DND-41 (cell line): ENCODE measurements at regions not wholly inside any gene's neighbourhood (a gene's known extent, or its start where the extent isn't known, plus 50 kb on each side); places are given as distances from the start of the nearest gene placed in this dataset.
A peak's percentile ranks its signal among the peaks of the same experiment; 100 is the strongest.
"Not testable (repeated sequence)": the region's sequence is repeated elsewhere in the genome, so short reads cannot be mapped to it uniquely, and the experiment has no call there.

Experiments used
- ATAC-seq: fragments of 200-7000 bp; cut with Tn5 transposase; 3 replicates; pipeline ENCODE4 v1.9.1; 2021; ENCODE audit warnings: low read depth; ENCODE audit not compliant: insufficient read depth
- DNase-seq: peaks from one replicate; pipeline ENCODE4 v3.0.0-alpha.2; 2020
- H2AFZ ChIP-seq: 2 replicates; pipeline ENCODE4 v1.6.0; 2012; ENCODE audit warnings: low read depth, low read length
- H3K27ac ChIP-seq: 2 replicates; pipeline ENCODE4 v1.5.1; 2012; ENCODE audit warnings: low read length, inconsistent platforms
- H3K27me3 ChIP-seq: fragments of 200-600 bp; sonication (generic); 2 replicates; pipeline ENCODE4 v1.6.0; 2012; ENCODE audit warnings: low read length, mild to moderate bottlenecking, inconsistent platforms; ENCODE audit not compliant: insufficient read depth, poor library complexity
- H3K36me3 ChIP-seq: 2 replicates; pipeline ENCODE4 v1.5.1; 2012; ENCODE audit warnings: low read length, inconsistent platforms; ENCODE audit not compliant: insufficient read depth
- H3K4me1 ChIP-seq: 2 replicates; pipeline ENCODE4 v1.5.1; 2012; ENCODE audit warnings: mild to moderate bottlenecking, low read length; ENCODE audit not compliant: insufficient read depth
- H3K4me2 ChIP-seq: 2 replicates; pipeline ENCODE4 v1.6.0; 2012; ENCODE audit warnings: mild to moderate bottlenecking, moderate library complexity, low read length, inconsistent platforms; ENCODE audit not compliant: insufficient read depth
- H3K4me3 ChIP-seq, 2 experiments: fragments of 200-600 bp in 1 of 2; shearing (Covaris generic) in 1 of 2; 2 replicates each; pipeline ENCODE4 v1.5.1; 2012 to 2016; ENCODE audit warnings: inconsistent platforms in 2 of 2, low read length in 2 of 2, mild to moderate bottlenecking in 2 of 2, low read depth in 1 of 2, moderate library complexity in 1 of 2
- H3K79me2 ChIP-seq: 2 replicates; pipeline ENCODE4 v1.6.0; 2012; ENCODE audit warnings: low read length, inconsistent platforms; ENCODE audit not compliant: insufficient read depth
- H3K9ac ChIP-seq: 2 replicates; pipeline ENCODE4 v1.6.0; 2012; ENCODE audit warnings: low read depth, mild to moderate bottlenecking, inconsistent platforms, low read length, moderate library complexity
- H3K9me3 ChIP-seq: 2 replicates; pipeline ENCODE4 v1.5.1; 2012; ENCODE audit warnings: low read length, moderate library complexity, mild to moderate bottlenecking, inconsistent platforms; ENCODE audit not compliant: insufficient read depth, severe bottlenecking
- H4K20me1 ChIP-seq: 2 replicates; pipeline ENCODE4 v1.6.0; 2012; ENCODE audit warnings: low read length; ENCODE audit not compliant: insufficient read depth
- EZH2 ChIP-seq: IDR thresholded peaks from 3 replicates; pipeline ENCODE4 v1.6.1; 2012; ENCODE audit warnings: borderline replicate concordance, low read depth, mild to moderate bottlenecking, moderate library complexity, low read length, inconsistent platforms; ENCODE audit not compliant: severe bottlenecking
- TF ChIP-seq, protein P1 (sequence below): IDR thresholded peaks from 2 replicates; pipeline ENCODE4 v1.5.1; 2012; ENCODE audit warnings: borderline replicate concordance, low read length, moderate library complexity, mild to moderate bottlenecking; ENCODE audit not compliant: poor library complexity, severe bottlenecking; ENCODE audit errors: extremely low read depth

DNA sequence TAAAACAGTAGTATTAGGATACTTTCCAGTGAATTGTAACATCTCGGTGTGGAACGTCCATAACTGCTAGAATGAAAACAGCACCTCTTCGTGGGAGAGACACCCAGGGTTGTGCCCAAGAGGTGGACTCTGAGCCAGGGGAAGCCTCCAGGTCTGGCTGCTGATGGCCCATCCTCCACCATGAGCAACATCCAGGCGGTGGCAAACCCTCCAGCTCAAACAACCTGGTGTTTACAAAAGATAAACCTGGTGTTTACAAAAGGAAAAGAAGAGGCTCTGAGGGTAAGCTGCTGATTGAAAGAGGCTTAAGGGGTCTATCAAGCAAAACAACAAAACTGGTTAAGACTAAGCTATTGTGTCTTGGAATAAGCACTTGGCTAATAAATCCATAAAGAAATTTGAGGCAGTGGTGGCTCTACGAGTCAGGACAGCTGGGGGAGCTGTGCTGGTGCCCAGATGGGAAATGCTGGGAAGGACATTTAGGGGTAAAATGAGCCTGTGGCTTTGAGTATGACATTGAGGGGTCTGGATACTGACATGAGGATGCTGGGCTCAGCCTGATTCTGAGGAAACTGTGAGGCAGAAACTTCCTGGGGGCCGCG, 909.0 kb downstream of the BRD1 start:
- Histone ChIP-seq H3K4me2 (no peak overlapping the region), H3K9me3 (no peaks in the 10 kb centered on the region), H3K79me2 (no peaks in the 10 kb centered on the region), H4K20me1 (no peaks in the 10 kb centered on the region; the same call in 1 of the 2 replicates), H2AFZ (no peak overlapping the region), H3K9ac (no peak overlapping the region), H3K27ac (no peak overlapping the region), H3K27me3 (no peaks in the 10 kb centered on the region), H3K4me1 (no peaks in the 10 kb centered on the region), H3K36me3 (no peaks in the 10 kb centered on the region), H3K4me3 (no peak overlapping the region)
- DNase-seq (no peak), ATAC-seq (no peak)
- TF ChIP-seq EZH2 = no peak
- TF ChIP-seq, protein P1, sequence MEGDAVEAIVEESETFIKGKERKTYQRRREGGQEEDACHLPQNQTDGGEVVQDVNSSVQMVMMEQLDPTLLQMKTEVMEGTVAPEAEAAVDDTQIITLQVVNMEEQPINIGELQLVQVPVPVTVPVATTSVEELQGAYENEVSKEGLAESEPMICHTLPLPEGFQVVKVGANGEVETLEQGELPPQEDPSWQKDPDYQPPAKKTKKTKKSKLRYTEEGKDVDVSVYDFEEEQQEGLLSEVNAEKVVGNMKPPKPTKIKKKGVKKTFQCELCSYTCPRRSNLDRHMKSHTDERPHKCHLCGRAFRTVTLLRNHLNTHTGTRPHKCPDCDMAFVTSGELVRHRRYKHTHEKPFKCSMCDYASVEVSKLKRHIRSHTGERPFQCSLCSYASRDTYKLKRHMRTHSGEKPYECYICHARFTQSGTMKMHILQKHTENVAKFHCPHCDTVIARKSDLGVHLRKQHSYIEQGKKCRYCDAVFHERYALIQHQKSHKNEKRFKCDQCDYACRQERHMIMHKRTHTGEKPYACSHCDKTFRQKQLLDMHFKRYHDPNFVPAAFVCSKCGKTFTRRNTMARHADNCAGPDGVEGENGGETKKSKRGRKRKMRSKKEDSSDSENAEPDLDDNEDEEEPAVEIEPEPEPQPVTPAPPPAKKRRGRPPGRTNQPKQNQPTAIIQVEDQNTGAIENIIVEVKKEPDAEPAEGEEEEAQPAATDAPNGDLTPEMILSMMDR = no peak

DNA sequence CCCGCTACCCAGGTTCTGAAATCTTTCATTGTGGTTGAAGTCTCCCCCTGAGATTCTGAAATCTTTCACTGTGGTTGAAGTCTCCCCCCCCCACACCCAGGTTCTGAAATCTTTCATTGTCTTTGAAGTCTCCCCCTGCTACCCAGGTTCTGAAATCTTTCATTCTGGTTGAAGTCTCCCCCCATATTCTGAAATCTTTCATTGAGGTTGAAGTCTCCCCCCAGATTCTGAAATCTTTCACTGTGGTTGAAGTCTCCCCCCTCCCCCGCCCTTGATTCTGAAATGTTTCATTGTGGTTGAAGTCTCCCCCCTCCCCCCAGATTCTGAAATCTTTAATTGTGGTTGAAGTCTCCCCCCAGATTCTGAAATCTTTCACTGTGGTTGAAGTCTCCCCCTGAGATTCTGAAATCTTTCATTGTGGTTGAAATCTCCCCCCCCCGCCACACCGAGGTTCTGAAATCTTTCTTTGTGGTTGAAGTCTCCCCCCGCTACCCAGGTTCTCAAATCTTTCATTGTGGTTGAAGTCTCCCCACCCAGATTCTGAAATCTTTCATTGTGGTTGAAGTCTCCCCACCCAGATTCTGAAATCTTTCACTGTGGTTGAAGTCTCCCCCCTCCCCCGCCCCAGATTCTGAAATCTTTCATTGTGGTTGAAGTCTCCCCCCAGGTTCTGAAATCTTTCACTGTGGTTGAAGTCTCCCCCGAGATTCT, 915.2 kb downstream of the BRD1 start:
- not testable (repeated sequence) for H3K27ac ChIP-seq, H3K9ac ChIP-seq, H3K27me3 ChIP-seq, H3K4me3 ChIP-seq, H4K20me1 ChIP-seq, H3K9me3 ChIP-seq, H2AFZ ChIP-seq, H3K36me3 ChIP-seq, ATAC-seq, H3K4me1 ChIP-seq, H3K79me2 ChIP-seq, H3K4me2 ChIP-seq
- DNase-seq = peak; percentile 44

DNA sequence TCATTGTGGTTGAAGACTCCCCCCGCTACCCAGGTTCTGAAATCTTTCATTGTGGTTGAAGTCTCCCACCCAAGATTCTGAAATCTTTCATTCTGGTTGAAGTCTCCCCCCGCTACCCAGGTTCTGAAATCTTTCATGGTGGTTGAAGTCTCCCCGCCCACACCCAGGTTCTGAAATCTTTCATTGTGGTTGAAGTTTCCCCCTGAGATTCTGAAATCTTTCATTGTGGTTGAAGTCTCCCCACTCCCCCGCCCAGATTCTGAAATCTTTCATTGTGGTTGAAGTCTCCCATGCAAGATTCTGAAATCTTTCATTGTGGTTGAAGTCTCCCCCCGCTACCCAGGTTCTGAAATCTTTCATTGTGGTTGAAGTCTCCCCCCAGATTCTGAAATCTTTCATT, 916.0 kb downstream of the BRD1 start:
- H3K27me3 ChIP-seq, H3K27ac ChIP-seq, H4K20me1 ChIP-seq, H3K4me2 ChIP-seq, DNase-seq, H3K9ac ChIP-seq, H3K79me2 ChIP-seq, H3K4me1 ChIP-seq, ATAC-seq, H3K36me3 ChIP-seq, H2AFZ ChIP-seq, H3K4me3 ChIP-seq, H3K9me3 ChIP-seq: not testable (repeated sequence)

DNA sequence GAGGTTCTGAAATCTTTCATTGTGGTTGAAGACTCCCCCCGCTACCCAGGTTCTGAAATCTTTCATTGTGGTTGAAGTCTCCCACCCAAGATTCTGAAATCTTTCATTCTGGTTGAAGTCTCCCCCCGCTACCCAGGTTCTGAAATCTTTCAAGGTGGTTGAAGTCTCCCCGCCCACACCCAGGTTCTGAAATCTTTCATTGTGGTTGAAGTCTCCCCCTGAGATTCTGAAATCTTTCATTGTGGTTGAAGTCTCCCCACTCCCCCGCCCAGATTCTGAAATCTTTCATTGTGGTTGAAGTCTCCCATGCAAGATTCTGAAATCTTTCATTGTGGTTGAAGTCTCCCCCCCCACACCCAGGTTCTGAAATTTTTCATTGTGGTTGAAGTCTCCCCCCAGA, 916.6 kb downstream of the BRD1 start:
- not testable (repeated sequence) for H3K9ac ChIP-seq, H3K27ac ChIP-seq, H3K4me3 ChIP-seq, H3K4me1 ChIP-seq, H2AFZ ChIP-seq, H3K9me3 ChIP-seq, H3K4me2 ChIP-seq, ATAC-seq, H3K27me3 ChIP-seq, H3K79me2 ChIP-seq, H4K20me1 ChIP-seq, H3K36me3 ChIP-seq, DNase-seq

DNA sequence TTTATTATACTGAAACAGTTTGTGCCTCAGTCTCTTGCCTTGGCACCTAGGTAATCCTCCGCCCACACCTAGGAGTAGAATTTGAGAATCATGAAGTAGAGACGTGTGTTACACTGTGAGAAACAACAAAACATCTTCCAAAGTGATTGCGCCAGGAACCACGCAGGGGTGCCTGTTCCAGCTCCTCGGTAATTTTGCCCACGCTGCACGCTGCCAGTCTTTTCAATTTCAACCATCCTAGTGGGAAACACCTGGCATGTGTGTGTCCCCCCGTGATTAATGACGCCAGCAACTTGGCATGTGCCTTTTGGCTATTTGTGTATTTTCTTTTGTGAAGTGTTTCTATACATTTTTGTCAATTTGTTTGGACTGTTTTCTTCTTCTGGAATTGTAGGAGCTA, 919.1 kb downstream of the BRD1 start:
- Histone ChIP-seq H3K27ac (no peak overlapping the region), H3K4me2 (no peak overlapping the region), H3K4me1 (no peaks in the 10 kb centered on the region), H3K79me2 (no peaks in the 10 kb centered on the region), H2AFZ (no peak overlapping the region), H4K20me1 (no peaks in the 10 kb centered on the region; the same call in 1 of the 2 replicates), H3K4me3 (no peak overlapping the region), H3K36me3 (no peaks in the 10 kb centered on the region), H3K9ac (no peak overlapping the region), H3K9me3 (no peaks in the 10 kb centered on the region), H3K27me3 (peaks cover 6% of the 10 kb centered on the region)
- DNase-seq = no peak
- no peak for TF ChIP-seq EZH2
- TF ChIP-seq, protein P1 = no peak
- ATAC-seq = no peak
